HEK293 (cell line): ENCODE measurements at regions not wholly inside any gene's neighbourhood (a gene's known extent, or its start where the extent isn't known, plus 50 kb on each side); places are given as distances from the start of the nearest gene placed in this dataset.

Experiments used
- CTCF ChIA-PET: fragments of 350-600 bp; formaldehyde crosslinking; extraction: SDS; loops from one replicate; lab custom pipeline; 2021; ENCODE audit warnings: antibody characterized with exemption; lab: Yijun Ruan, JAX
- POLR2A ChIA-PET: fragments of 300-600 bp; formaldehyde crosslinking; extraction: SDS; loops from one replicate; lab custom pipeline; 2020; ENCODE audit warnings: antibody characterized with exemption, inconsistent platforms; lab: Yijun Ruan, JAX
- H3K27ac ChIP-seq: fragments of 200-500 bp; sonication (Bioruptor generic); 2 replicates; pipeline ENCODE4 v1.5.1; 2014; ENCODE audit warnings: low read depth, low read length, control low read depth, inconsistent platforms; ENCODE audit errors: extremely low read depth
- H3K36me3 ChIP-seq, 2 experiments: fragments of 200-500 bp in 1 of 2; sonication (Bioruptor generic) in 1 of 2; 1 replicate in 1 of 2; 2 replicates in 1 of 2; pipeline ENCODE4 v1.5.1; 2014 to 2017; ENCODE audit warnings: inconsistent platforms in 2 of 2, low read length in 2 of 2; ENCODE audit not compliant: control insufficient read depth in 2 of 2, insufficient read depth in 1 of 2
- H3K4me1 ChIP-seq: fragments of 200-500 bp; sonication (Bioruptor generic); 2 replicates; pipeline ENCODE4 v1.5.1; 2014; ENCODE audit warnings: mild to moderate bottlenecking, low read length, inconsistent platforms; ENCODE audit not compliant: control insufficient read depth, insufficient read depth
- H3K4me3 ChIP-seq: 2 replicates; pipeline ENCODE4 v1.5.1; 2011; ENCODE audit warnings: low read depth, mild to moderate bottlenecking, control low read depth, low read length, moderate library complexity
- H3K9me3 ChIP-seq: fragments of 200-500 bp; sonication (Bioruptor generic); 2 replicates; pipeline ENCODE4 v1.5.1; 2014; ENCODE audit warnings: low read depth, low read length, inconsistent platforms; ENCODE audit not compliant: control insufficient read depth, insufficient read depth
- EGR2 ChIP-seq: fragments of 450-650 bp; formaldehyde crosslinking; IDR thresholded peaks from 2 replicates; pipeline ENCODE4 v1.5.1; 2016; ENCODE audit warnings: low read depth, missing biosample characterization, missing genetic modification characterization
- KLF17 ChIP-seq: fragments of 450-650 bp; formaldehyde crosslinking; IDR thresholded peaks from 2 replicates; pipeline ENCODE4 v1.5.1; 2016; ENCODE audit warnings: missing biosample characterization, missing genetic modification characterization
- KLF9 ChIP-seq: fragments of 450-650 bp; formaldehyde crosslinking; IDR thresholded peaks from 2 replicates; pipeline ENCODE4 v1.5.1; 2016; ENCODE audit warnings: missing biosample characterization, missing genetic modification characterization, low read depth
- MEIS1 ChIP-seq: sonication (generic); formaldehyde crosslinking; IDR thresholded peaks from 2 replicates; pipeline ENCODE4 v1.8.1; 2022; ENCODE audit warnings: missing genetic modification reagents, mild to moderate bottlenecking, borderline replicate concordance
- PRDM10 ChIP-seq: fragments of 450-650 bp; formaldehyde crosslinking; IDR thresholded peaks from 2 replicates; pipeline ENCODE4 v1.5.1; 2016; ENCODE audit warnings: missing biosample characterization, missing genetic modification characterization
- SETDB1 ChIP-seq: IDR thresholded peaks from one replicate; pipeline ENCODE4 v1.6.1; 2017; ENCODE audit warnings: mild to moderate bottlenecking, low read length, moderate library complexity, mixed read lengths; ENCODE audit not compliant: insufficient read length
- ZFP3 ChIP-seq: fragments of 450-650 bp; formaldehyde crosslinking; IDR thresholded peaks from 2 replicates; pipeline ENCODE4 v1.5.1; 2016; ENCODE audit warnings: low read depth, missing biosample characterization, missing genetic modification characterization
- ZNF18 ChIP-seq: fragments of 450-650 bp; formaldehyde crosslinking; IDR thresholded peaks from 2 replicates; pipeline ENCODE4 v1.5.1; 2016; ENCODE audit warnings: missing biosample characterization, missing genetic modification characterization
- ZNF596 ChIP-seq: fragments of 450-650 bp; IDR thresholded peaks from 2 replicates; pipeline ENCODE4 v1.5.0; 2018; ENCODE audit warnings: missing biosample characterization, mild to moderate bottlenecking, missing genetic modification characterization, moderate library complexity
- ZNF621 ChIP-seq: fragments of 450-650 bp; formaldehyde crosslinking; IDR thresholded peaks from 2 replicates; pipeline ENCODE4 v1.5.1; 2017; ENCODE audit warnings: missing biosample characterization, missing genetic modification characterization
- ZNF623 ChIP-seq: fragments of 450-650 bp; formaldehyde crosslinking; IDR thresholded peaks from 2 replicates; pipeline ENCODE4 v1.5.1; 2016; ENCODE audit warnings: missing biosample characterization, missing genetic modification characterization
- ZNF660 ChIP-seq: fragments of 450-650 bp; IDR thresholded peaks from 2 replicates; pipeline ENCODE4 v1.5.1; 2018; ENCODE audit warnings: missing biosample characterization, mild to moderate bottlenecking, missing genetic modification characterization
- ZNF776 ChIP-seq: fragments of 450-650 bp; formaldehyde crosslinking; IDR thresholded peaks from 2 replicates; pipeline ENCODE4 v1.5.0; 2017; ENCODE audit warnings: missing biosample characterization, missing genetic modification characterization, borderline replicate concordance
- ZSCAN23 ChIP-seq: fragments of 450-650 bp; formaldehyde crosslinking; IDR thresholded peaks from 2 replicates; pipeline ENCODE4 v1.5.1; 2016; ENCODE audit warnings: missing biosample characterization, missing genetic modification characterization
- TF ChIP-seq, protein P1 (sequence below): fragments of 450-650 bp; formaldehyde crosslinking; IDR thresholded peaks from 2 replicates; pipeline ENCODE4 v1.5.1; 2017; ENCODE audit warnings: missing biosample characterization, missing genetic modification characterization
- TF ChIP-seq, protein P2 (sequence below): fragments of 450-650 bp; IDR thresholded peaks from 2 replicates; pipeline ENCODE4 v1.5.1; 2018; ENCODE audit warnings: missing biosample characterization, mild to moderate bottlenecking, missing genetic modification characterization

DNA sequence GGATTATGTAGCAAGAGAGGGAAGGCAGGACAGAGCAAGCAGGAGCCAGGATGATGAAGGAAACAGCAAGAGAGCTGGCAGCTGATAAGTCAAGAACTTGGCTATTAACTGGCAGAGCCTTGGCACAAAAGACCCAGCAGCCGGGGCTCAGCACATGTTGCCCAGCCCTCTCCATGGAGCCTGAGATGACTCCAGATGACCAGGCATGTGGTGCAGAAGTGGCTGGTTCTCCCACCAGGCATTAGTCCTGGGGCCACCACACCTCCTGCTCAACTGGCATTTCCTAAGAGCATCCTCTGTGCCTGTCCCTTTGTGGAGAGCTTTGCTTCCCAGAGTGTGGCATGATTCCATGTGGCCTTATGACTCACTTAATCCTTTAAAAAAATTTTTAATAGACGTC is 522.6 kb downstream of the MN1 start:
- no peaks in the 10 kb centered on the region for H3K4me1 ChIP-seq
- no peaks in the 10 kb centered on the region for H3K36me3 ChIP-seq
- TF ChIP-seq PRDM10 (tag by site-specific recombination) (no peak), ZNF596 (tag by site-specific recombination) (no peak), ZNF18 (tag by site-specific recombination) (no peak), EGR2 (tag by site-specific recombination) (no peak), ZSCAN23 (tag by site-specific recombination) (no peak), KLF9 (tag by site-specific recombination) (no peak), ZFP3 (no peak), ZNF621 (no peak), ZNF776 (tag by site-specific recombination) (no peak), ZNF623 (no peak), MEIS1 (CRISPR knock-in tag) (no peak), KLF17 (tag by site-specific recombination) (no peak)
- TF ChIP-seq, protein P1, sequence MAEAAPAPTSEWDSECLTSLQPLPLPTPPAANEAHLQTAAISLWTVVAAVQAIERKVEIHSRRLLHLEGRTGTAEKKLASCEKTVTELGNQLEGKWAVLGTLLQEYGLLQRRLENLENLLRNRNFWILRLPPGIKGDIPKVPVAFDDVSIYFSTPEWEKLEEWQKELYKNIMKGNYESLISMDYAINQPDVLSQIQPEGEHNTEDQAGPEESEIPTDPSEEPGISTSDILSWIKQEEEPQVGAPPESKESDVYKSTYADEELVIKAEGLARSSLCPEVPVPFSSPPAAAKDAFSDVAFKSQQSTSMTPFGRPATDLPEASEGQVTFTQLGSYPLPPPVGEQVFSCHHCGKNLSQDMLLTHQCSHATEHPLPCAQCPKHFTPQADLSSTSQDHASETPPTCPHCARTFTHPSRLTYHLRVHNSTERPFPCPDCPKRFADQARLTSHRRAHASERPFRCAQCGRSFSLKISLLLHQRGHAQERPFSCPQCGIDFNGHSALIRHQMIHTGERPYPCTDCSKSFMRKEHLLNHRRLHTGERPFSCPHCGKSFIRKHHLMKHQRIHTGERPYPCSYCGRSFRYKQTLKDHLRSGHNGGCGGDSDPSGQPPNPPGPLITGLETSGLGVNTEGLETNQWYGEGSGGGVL: no peak
- TF ChIP-seq, protein P2, sequence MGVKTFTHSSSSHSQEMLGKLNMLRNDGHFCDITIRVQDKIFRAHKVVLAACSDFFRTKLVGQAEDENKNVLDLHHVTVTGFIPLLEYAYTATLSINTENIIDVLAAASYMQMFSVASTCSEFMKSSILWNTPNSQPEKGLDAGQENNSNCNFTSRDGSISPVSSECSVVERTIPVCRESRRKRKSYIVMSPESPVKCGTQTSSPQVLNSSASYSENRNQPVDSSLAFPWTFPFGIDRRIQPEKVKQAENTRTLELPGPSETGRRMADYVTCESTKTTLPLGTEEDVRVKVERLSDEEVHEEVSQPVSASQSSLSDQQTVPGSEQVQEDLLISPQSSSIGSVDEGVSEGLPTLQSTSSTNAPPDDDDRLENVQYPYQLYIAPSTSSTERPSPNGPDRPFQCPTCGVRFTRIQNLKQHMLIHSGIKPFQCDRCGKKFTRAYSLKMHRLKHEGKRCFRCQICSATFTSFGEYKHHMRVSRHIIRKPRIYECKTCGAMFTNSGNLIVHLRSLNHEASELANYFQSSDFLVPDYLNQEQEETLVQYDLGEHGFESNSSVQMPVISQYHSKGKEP (tag by site-specific recombination): no peak
- no peak overlapping the region for H3K27ac ChIP-seq
- H3K4me3 ChIP-seq: no peak overlapping the region
- CTCF ChIA-PET: no interaction called here
- POLR2A ChIA-PET: no interaction called here
- H3K9me3 ChIP-seq: no peaks in the 10 kb centered on the region

DNA sequence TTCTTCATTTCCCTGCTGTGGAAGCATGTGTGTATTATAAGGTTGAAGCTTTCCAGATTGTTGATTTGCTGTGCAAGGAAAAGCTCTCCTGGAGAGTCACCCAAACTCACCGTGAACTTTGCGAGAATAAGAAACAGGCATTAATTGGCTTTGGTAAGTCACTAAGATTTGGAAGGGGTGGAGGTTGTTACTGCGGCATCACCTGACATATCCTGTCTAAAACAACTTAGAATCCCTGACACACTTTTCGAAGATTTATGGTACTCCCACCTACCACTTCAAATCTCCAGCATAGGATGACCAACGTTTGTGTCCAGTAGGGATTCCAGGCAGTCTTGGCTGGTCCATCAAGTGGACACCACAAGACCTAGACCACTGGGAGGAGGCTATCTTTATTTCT is 518.3 kb downstream of the MN1 start:
- TF ChIP-seq SETDB1 (peak; percentile 37), ZNF660 (tag by site-specific recombination) (no peak)
- TF ChIP-seq, all 188 proteins: peak for 1
- Histone ChIP-seq H3K4me3 (no peak overlapping the region), H3K4me1 (no peaks in the 10 kb centered on the region), H3K36me3 (no peaks in the 10 kb centered on the region), H3K9me3 (no peaks in the 10 kb centered on the region), H3K27ac (no peak overlapping the region)
- ChIA-PET POLR2A (no interaction called here), CTCF (no interaction called here)
